Stimulated activated CD8-positive, alpha-beta memory T cell treated with anti-CD3 and anti-CD28 coated beads, Interleukin-15, amount 100 ng/mL, for 4 hours (primary cell): ENCODE measurements at regions not wholly inside any gene's neighbourhood (a gene's known extent, or its start where the extent isn't known, plus 50 kb on each side); places are given as distances from the start of the nearest gene placed in this dataset.

Experiments used
- DNase-seq, 2 donors: peaks; one replicate each; pipeline ENCODE4 v3.0.0-alpha.2; 2020; ENCODE audit warnings: low read depth in 2 of 2

- DNase-seq, result no peak
Measured at GRCh38 chrY:15402451-15402850, 878.1 kb downstream of the NLGN4Y start.

GRCh38 chrY:15404551-15404950, 880.2 kb downstream of the NLGN4Y start:
- no peak for DNase-seq

- no peak for DNase-seq
Measured at GRCh38 chrY:15415165-15415564, 890.8 kb downstream of the NLGN4Y start.

GRCh38 chrY:15418613-15419012, 894.3 kb downstream of the NLGN4Y start:
- no peak for DNase-seq

GRCh38 chrY:15424665-15425132, 900.4 kb downstream of the NLGN4Y start:
- no peak for DNase-seq

- DNase-seq, result no peak
Measured at GRCh38 chrY:15440021-15440695, 915.8 kb downstream of the NLGN4Y start.

- no peak for DNase-seq
Measured at GRCh38 chrY:15440696-15441408, 916.5 kb downstream of the NLGN4Y start.

GRCh38 chrY:15441878-15442277, 917.5 kb downstream of the NLGN4Y start:
- DNase-seq, result no peak

- no peak for DNase-seq
Measured at GRCh38 chrY:15445871-15446270, 921.5 kb downstream of the NLGN4Y start.

GRCh38 chrY:15446861-15447260, 922.5 kb downstream of the NLGN4Y start:
- no peak for DNase-seq

GRCh38 chrY:15447959-15448358, 923.6 kb downstream of the NLGN4Y start:
- DNase-seq, result no peak

- DNase-seq, result no peak
Measured at GRCh38 chrY:15455133-15455937, 931.0 kb downstream of the NLGN4Y start.

GRCh38 chrY:15455980-15456469, 931.7 kb downstream of the NLGN4Y start:
- DNase-seq, result peak in 1 of 2 donors; percentile 42

GRCh38 chrY:15456491-15456890, 932.2 kb downstream of the NLGN4Y start:
- DNase-seq, result no peak

GRCh38 chrY:15457682-15458081, 933.4 kb downstream of the NLGN4Y start:
- no peak for DNase-seq

- no peak for DNase-seq
Measured at GRCh38 chrY:15458426-15458825, 934.1 kb downstream of the NLGN4Y start.

- DNase-seq, result no peak
Measured at GRCh38 chrY:15465880-15466279, 941.6 kb downstream of the NLGN4Y start.

- DNase-seq, result no peak
Measured at GRCh38 chrY:15466891-15467290, 942.6 kb downstream of the NLGN4Y start.

GRCh38 chrY:15468091-15468490, 943.8 kb downstream of the NLGN4Y start:
- DNase-seq, result no peak

GRCh38 chrY:15471371-15471770, 947.0 kb downstream of the NLGN4Y start:
- DNase-seq, result no peak

- DNase-seq, result no peak
Measured at GRCh38 chrY:15478348-15478963, 954.1 kb downstream of the NLGN4Y start.

GRCh38 chrY:15500536-15500935, 976.2 kb downstream of the NLGN4Y start:
- DNase-seq, result no peak
